HuH-7 (cell line): ENCODE measurements at regions not wholly inside any gene's neighbourhood (a gene's known extent, or its start where the extent isn't known, plus 50 kb on each side); places are given as distances from the start of the nearest gene placed in this dataset.
A peak's percentile ranks its signal among the peaks of the same experiment; 100 is the strongest.

Experiments
- DNase-seq: peaks from one replicate; pipeline ENCODE4 v3.0.0; 2011; ENCODE audit warnings: low spot score

- no peak for DNase-seq
Measured at GRCh38 chr3:124496061-124496460, 234.2 kb upstream of the UMPS start.

- no peak for DNase-seq
Measured at GRCh38 chr3:124497487-124497886, 232.8 kb upstream of the UMPS start.

GRCh38 chr3:124498891-124499290, 231.4 kb upstream of the UMPS start:
- no peak for DNase-seq

GRCh38 chr3:124504332-124505059, 225.8 kb upstream of the UMPS start:
- no peak for DNase-seq

GRCh38 chr3:124509884-124510283, 220.4 kb upstream of the UMPS start:
- DNase-seq, result no peak

DNA sequence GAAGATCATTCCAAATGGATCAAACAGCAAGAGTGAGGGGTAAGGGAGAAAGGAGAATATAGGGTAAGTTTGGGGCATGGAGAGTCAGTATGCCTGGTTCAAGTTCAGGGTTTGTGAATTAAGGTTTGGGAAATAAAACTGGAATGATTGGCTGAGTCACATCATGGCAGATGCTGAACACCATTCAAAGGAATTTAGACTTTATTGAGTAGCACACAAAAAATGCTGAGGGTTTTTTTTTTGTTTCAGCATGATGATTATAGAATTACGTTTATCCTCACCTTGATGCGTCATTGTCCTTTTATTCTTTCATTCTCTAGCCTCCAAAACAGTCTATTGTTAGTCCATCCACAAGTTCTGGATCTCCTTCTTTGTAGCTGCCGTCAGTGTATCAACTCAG, 220.0 kb upstream of the UMPS start:
- DNase-seq, result no peak

DNA sequence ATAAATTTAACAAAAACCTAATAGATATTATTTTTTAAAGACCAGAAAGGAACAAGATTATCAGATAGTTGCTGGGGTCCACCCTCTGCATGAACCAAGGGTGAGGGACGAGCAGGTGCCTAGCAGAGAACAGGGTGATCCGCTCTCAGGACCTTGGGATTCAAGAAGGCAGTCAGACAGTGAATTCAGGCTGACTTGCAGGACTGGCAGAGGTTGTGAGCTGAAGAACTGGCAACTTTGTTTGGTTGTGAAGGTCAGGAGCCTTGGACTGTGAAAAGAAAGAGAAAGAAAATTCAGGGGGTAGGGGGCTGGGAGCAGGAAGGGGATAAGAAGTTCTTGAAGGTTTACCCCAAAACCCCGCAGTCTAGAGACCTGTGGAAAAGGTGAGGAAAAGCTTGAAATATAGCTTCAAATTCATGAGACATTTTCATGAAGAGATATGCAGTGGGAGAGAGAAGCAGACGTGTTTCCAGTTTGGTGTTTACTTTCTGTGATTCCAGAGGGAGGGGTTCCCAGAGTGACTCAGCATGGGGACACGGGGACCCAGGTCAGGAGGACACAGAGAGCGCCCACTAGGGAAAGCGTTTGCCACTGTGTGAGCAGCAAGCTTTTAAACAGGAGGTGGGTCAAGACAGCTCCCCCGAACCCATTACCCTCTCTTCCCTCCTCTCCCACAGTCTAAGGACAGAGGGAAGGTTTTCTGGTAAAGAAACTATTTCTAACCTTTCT, 217.2 kb upstream of the UMPS start:
- DNase-seq, result peak; percentile 24

DNA sequence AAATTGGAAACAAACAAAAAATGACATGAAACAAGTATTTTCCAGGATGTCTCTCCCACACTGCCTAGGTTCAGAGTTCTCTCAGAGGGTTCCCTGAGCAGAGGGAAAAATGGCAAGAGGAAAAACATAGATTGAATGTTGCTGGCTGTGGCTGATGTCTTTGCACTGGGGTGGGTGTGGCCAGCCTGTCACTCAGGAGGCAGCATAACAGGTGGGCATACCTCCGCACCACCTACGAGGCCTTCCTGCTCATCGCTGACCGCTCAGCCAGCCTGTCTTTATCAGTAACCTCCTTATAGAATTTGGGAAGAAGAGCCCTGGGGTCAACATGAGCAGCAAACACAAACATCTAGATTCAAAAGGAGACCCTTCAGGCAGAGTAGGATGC, 216.6 kb upstream of the UMPS start:
- no peak for DNase-seq

- DNase-seq, result no peak
Measured at GRCh38 chr3:124514683-124515082, 215.6 kb upstream of the UMPS start.

DNA sequence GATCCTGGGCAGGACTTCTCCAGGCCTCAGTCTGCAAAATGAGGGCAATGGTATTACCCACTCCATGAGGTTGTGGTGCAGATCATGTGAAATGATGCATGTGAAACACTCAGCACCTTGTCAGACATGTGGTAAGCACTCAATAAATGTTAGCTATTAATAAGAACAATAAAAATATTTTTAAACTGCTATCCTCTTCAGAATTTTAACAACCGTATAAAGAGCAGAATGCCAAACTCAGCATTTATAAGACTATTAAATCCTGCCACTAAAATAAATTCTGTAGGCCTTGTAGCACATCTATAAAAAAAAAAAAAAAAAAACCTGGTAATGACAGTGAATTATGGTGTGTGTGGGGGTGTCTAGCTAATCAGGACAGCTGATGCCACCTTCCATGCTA, 213.9 kb upstream of the UMPS start:
- no peak for DNase-seq

DNA sequence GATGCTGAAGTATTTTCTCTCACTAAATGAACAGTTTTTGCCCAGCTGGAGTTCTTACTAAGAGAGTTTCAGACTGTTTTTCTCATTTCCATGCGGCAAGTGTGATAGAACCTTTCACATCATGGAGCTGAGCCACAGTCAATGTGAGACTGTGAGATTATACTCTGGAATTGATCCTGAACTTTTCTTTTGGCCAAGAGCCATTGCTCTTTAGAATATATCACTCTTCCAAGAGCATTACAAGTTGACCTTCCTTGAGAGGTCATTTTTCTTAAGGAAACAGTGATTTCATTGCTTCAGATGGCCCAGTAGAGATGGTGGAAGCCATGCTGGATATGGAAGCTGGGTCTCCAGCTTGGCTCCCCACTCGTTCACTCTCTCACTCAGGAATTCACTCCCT, 212.9 kb upstream of the UMPS start:
- no peak for DNase-seq

DNA sequence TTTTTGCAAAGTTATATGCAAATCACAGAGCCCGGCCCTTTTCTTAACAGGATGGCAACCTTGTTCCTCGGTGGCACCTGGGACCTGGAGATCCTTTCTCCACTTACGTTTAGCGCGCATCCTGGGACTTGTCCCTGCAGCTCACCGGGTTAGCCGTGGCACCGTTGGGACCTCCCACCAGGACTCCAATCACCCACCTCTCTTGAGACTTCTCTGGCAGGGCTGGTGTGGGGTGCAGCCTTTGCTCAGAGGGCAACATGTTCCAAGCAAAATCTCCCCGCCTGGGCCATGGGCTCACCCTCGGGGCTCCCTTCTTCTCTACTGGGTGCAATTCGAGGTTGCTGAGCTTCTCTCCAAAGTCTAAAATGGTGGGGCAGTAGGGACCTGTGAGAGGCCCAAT, 211.9 kb upstream of the UMPS start:
- no peak for DNase-seq

DNA sequence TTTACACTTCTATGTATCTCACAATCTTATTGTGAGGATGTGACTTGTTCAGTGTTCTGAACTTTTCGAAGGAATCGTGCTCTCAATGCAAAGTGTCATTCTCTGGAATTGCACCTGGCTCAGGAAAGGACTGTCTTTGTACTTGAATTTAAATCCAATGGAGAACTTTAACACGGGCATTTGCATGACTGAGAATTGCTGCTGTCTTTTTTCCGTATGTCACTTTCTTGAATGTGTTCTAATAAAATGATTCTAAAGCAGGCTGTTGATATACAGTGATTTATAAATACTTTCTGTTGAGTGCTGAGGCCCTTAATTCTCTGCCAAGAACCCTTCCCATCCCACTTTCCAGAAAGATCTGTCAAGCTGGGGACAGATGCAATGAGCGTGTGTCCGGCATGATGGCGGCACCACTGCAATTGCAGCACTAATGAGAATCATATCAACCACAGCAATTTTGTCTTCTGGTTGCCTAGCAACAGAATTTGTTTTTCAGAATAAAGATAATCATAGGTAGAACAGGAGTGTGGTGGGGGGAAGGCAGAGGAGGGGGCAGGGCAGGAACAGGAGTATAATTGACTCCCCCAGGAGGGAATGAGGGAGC, 210.6 kb upstream of the UMPS start:
- no peak for DNase-seq

DNA sequence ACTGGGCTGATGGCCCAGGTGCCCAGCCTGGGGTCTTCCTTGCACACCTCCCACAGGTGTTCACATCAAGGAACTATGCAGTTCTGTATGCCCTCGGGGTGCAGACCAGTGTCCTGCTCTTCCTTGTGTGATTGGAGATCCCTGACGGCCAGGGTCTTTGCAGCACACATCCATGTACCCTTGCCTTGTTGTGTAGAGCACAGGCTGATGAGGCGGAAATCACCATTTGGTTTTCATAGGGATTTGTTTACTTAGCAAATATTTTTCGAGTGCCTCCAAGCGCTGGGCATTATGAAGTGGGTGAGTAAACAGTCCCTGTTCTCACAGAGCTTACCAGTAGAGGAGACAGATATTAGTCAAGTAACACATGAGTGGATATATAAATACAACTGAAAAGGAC, 209.3 kb upstream of the UMPS start:
- DNase-seq, result peak; percentile 12

DNA sequence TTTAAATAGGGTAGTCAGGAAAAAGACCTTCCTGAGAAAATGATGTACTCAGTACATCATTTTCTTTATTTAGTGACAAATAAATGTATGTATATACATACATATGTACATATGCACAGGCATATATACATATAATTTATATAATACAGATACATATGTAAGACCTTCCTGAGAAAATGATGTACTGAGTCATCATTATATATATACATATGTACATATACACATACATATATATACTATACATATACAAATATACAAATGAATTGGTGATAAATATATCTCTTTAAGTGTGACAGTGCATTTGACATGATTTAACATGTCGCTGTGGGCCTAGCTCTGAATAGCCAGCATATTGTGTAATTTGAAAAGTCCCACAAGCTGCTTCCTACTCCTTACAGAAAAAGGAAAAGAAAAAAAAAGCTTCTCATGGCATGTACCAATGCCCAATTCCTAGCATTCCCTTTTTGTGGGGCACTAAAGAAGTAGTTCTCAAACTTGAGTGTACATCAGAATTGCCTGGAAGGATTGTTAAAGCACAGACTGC, 208.1 kb upstream of the UMPS start:
- DNase-seq, result no peak

DNA sequence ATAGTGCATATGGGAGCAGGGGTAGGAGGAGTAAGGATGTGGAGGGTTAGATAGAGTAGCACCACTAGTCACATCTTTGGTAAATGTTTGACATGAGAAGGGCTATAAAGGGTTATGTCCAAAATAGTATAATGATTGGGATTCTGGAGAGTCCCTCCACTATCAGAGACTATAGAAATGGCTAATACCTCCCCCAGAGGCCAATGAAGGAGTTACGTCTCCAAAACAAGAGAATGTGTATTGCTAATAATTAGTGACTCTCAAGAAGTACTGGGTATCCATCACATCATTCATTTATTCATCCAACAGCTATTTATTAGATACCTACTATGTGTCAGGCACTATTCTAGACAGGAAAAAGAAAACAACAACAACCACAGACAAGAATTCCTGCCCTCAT, 203.7 kb upstream of the UMPS start:
- DNase-seq, result peak; percentile 19

DNA sequence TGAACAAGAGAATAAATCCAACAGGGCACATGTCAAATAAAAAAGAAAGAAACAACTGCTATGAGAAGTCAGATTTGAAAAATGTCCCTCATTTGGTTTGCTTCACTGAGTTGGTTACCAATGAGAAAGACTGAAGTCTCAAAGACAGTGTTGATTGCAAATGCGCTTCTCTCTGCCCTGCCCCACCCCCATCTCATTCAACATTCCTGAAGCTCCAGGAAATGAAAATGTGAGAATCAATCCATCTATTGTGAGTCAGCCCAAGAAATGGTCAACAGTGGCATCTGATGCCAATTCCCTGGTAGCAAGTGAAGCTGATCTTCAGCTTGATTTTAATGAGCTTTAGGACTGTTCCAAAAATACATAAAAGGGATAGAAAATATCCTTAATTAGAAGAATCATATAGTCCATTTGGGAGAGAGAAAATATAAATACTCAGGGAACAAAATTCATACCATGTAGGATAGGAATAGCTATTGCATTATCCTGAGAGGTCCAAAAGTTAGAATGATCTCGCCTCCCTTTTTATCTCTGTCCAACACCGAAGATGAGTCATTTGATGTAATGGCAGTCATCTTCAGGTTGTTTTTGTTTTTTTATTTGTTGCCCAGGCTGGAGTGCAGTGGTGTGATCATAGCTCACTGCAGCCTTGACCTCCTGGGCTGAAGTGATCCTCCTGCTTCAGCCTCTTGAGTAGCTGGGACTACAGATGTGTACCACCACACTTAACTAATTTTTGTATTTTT, 200.3 kb upstream of the UMPS start:
- DNase-seq, result no peak

- DNase-seq, result no peak
Measured at GRCh38 chr3:124530916-124531315, 199.3 kb upstream of the UMPS start.

DNA sequence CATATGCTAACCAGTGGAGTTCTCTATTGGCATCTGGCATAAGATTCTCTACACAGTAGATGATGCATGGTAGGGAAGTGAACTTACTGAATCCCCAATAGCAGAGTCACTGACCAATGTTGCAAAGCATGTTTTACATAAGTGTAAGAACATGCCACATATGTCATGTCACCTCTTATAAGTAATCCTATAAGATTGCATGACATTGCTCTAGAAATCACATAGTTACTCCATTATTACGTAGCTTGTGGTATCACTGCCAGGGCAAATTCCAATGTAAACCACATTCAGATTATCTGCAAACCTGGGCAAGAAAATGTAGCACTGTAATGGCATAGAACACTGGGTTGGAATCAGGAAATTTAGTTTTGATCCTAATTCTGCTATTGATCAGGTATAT, 198.2 kb upstream of the UMPS start:
- no peak for DNase-seq

- no peak for DNase-seq
Measured at GRCh38 chr3:124535306-124535705, 194.9 kb upstream of the UMPS start.

DNA sequence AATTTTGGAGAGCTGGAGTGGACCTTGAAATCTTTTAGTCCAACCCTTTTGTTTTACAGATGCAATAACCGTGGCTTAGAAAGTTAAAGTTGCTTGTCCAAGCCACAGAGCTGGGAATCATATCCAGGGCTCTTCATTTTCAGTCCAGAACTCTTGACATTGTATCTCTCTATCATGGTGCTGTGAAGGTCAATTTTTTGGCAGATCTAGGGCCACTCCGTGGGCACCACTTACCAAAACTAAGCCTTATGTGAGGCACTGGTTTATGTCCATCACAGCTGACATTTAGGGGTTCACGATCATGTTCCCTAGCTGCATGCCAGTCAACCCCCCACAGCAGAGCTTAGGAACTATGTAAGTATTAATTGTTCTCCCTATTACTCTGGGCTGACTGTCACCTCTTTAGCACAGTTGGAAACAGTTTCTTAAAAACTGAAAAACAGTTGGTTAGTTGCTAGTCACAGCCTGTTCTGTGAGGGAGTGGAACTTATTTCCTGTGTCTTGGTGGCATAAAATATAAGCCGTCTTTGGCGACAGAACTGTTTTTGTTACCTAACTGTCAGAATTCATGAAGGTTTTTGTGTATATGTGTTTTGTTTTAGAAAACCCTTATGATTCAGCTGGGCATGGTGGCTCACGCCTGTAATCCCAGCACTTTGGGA, 189.6 kb upstream of the UMPS start:
- no peak for DNase-seq
